ENCODE measurements at regions not wholly inside any gene's neighbourhood (a gene's known extent, or its start where the extent isn't known, plus 50 kb on each side); places are given as distances from the start of the nearest gene placed in this dataset.
A peak's percentile ranks its signal among the peaks of the same experiment; 100 is the strongest.

- Histone ChIP-seq H3K4me1 (ENCODE audit: control insufficient read depth, low read depth, low read length) (peaks cover 10% of the 10 kb centered on the region), H3K27me3 (ENCODE audit: control insufficient read depth, insufficient read depth, low read length) (no peaks in the 10 kb centered on the region), H3K9me3 (ENCODE audit: control insufficient read depth, low read depth, low read length) (peaks cover 4% of the 10 kb centered on the region), H3K9ac (ENCODE audit: low read length) (no peak overlapping the region), H3K27ac (ENCODE audit: low read length) (no peak overlapping the region), H3K4me3 (ENCODE audit: low read length) (no peak overlapping the region), H3K36me3 (ENCODE audit: control insufficient read depth, low read depth, low read length) (no peaks in the 10 kb centered on the region)
Measured at GRCh38 chr5:12214267-12215015, 310.2 kb upstream of the CTNND2 start.

GRCh38 chr5:12208366-12209100, 304.3 kb upstream of the CTNND2 start:
- Histone ChIP-seq H3K4me3 (ENCODE audit: low read length) (no peak overlapping the region), H3K27ac (ENCODE audit: low read length) (no peak overlapping the region), H3K4me1 (ENCODE audit: control insufficient read depth, low read depth, low read length) (no peaks in the 10 kb centered on the region), H3K27me3 (ENCODE audit: control insufficient read depth, insufficient read depth, low read length) (no peaks in the 10 kb centered on the region), H3K9me3 (ENCODE audit: control insufficient read depth, low read depth, low read length) (no peaks in the 10 kb centered on the region), H3K36me3 (ENCODE audit: control insufficient read depth, low read depth, low read length) (no peaks in the 10 kb centered on the region), H3K9ac (ENCODE audit: low read length) (no peak overlapping the region)

- Histone ChIP-seq H3K9ac (ENCODE audit: low read length) (no peak overlapping the region), H3K4me1 (ENCODE audit: control insufficient read depth, low read depth, low read length) (no peaks in the 10 kb centered on the region), H3K27ac (ENCODE audit: low read length) (no peak overlapping the region), H3K4me3 (ENCODE audit: low read length) (no peak overlapping the region), H3K36me3 (ENCODE audit: control insufficient read depth, low read depth, low read length) (no peaks in the 10 kb centered on the region), H3K27me3 (ENCODE audit: control insufficient read depth, insufficient read depth, low read length) (no peaks in the 10 kb centered on the region), H3K9me3 (ENCODE audit: control insufficient read depth, low read depth, low read length) (no peaks in the 10 kb centered on the region)
Measured at GRCh38 chr5:12204761-12205160, 300.5 kb upstream of the CTNND2 start.

GRCh38 chr5:12193536-12193935, 289.3 kb upstream of the CTNND2 start:
- no peaks in the 10 kb centered on the region for H3K9me3 ChIP-seq (ENCODE audit: control insufficient read depth, low read depth, low read length)
- H3K9ac ChIP-seq (ENCODE audit: low read length): no peak overlapping the region
- no peak overlapping the region for H3K4me3 ChIP-seq (ENCODE audit: low read length)
- no peaks in the 10 kb centered on the region for H3K27me3 ChIP-seq (ENCODE audit: control insufficient read depth, insufficient read depth, low read length)
- no peaks in the 10 kb centered on the region for H3K36me3 ChIP-seq (ENCODE audit: control insufficient read depth, low read depth, low read length)
- no peak overlapping the region for H3K27ac ChIP-seq (ENCODE audit: low read length)
- no peaks in the 10 kb centered on the region for H3K4me1 ChIP-seq (ENCODE audit: control insufficient read depth, low read depth, low read length)

- Histone ChIP-seq H3K9me3 (ENCODE audit: control insufficient read depth, low read depth, low read length) (no peaks in the 10 kb centered on the region), H3K27ac (ENCODE audit: low read length) (no peak overlapping the region), H3K9ac (ENCODE audit: low read length) (no peak overlapping the region), H3K27me3 (ENCODE audit: control insufficient read depth, insufficient read depth, low read length) (no peaks in the 10 kb centered on the region), H3K36me3 (ENCODE audit: control insufficient read depth, low read depth, low read length) (no peaks in the 10 kb centered on the region), H3K4me1 (ENCODE audit: control insufficient read depth, low read depth, low read length) (no peaks in the 10 kb centered on the region), H3K4me3 (ENCODE audit: low read length) (no peak overlapping the region)
Measured at GRCh38 chr5:12183003-12183402, 278.8 kb upstream of the CTNND2 start.

GRCh38 chr5:12177851-12178250, 273.6 kb upstream of the CTNND2 start:
- Histone ChIP-seq H3K9ac (ENCODE audit: low read length) (no peak overlapping the region), H3K36me3 (ENCODE audit: control insufficient read depth, low read depth, low read length) (no peaks in the 10 kb centered on the region), H3K27ac (ENCODE audit: low read length) (no peak overlapping the region), H3K27me3 (ENCODE audit: control insufficient read depth, insufficient read depth, low read length) (no peaks in the 10 kb centered on the region), H3K9me3 (ENCODE audit: control insufficient read depth, low read depth, low read length) (no peaks in the 10 kb centered on the region), H3K4me1 (ENCODE audit: control insufficient read depth, low read depth, low read length) (peaks cover 29% of the 10 kb centered on the region), H3K4me3 (ENCODE audit: low read length) (no peak overlapping the region)

- Histone ChIP-seq H3K9me3 (ENCODE audit: control insufficient read depth, low read depth, low read length) (no peaks in the 10 kb centered on the region), H3K9ac (ENCODE audit: low read length) (no peak overlapping the region), H3K27me3 (ENCODE audit: control insufficient read depth, insufficient read depth, low read length) (no peaks in the 10 kb centered on the region), H3K4me3 (ENCODE audit: low read length) (no peak overlapping the region), H3K27ac (ENCODE audit: low read length) (no peak overlapping the region), H3K36me3 (ENCODE audit: control insufficient read depth, low read depth, low read length) (no peaks in the 10 kb centered on the region), H3K4me1 (ENCODE audit: control insufficient read depth, low read depth, low read length) (peaks cover 29% of the 10 kb centered on the region)
Measured at GRCh38 chr5:12177225-12177624, 273.0 kb upstream of the CTNND2 start.

GRCh38 chr5:12175914-12176585, 271.8 kb upstream of the CTNND2 start:
- no peaks in the 10 kb centered on the region for H3K27me3 ChIP-seq (ENCODE audit: control insufficient read depth, insufficient read depth, low read length)
- H3K9me3 ChIP-seq (ENCODE audit: control insufficient read depth, low read depth, low read length): no peaks in the 10 kb centered on the region
- H3K27ac ChIP-seq (ENCODE audit: low read length): no peak overlapping the region
- no peak overlapping the region for H3K4me3 ChIP-seq (ENCODE audit: low read length)
- H3K9ac ChIP-seq (ENCODE audit: low read length): no peak overlapping the region
- H3K36me3 ChIP-seq (ENCODE audit: control insufficient read depth, low read depth, low read length): no peaks in the 10 kb centered on the region
- peaks cover 29% of the 10 kb centered on the region for H3K4me1 ChIP-seq (ENCODE audit: control insufficient read depth, low read depth, low read length)

- H3K27me3 ChIP-seq (ENCODE audit: control insufficient read depth, insufficient read depth, low read length): no peaks in the 10 kb centered on the region
- no peak overlapping the region for H3K9ac ChIP-seq (ENCODE audit: low read length)
- H3K27ac ChIP-seq (ENCODE audit: low read length): no peak overlapping the region
- H3K4me1 ChIP-seq (ENCODE audit: control insufficient read depth, low read depth, low read length): peaks cover 29% of the 10 kb centered on the region
- H3K36me3 ChIP-seq (ENCODE audit: control insufficient read depth, low read depth, low read length): no peaks in the 10 kb centered on the region
- H3K9me3 ChIP-seq (ENCODE audit: control insufficient read depth, low read depth, low read length): no peaks in the 10 kb centered on the region
- H3K4me3 ChIP-seq (ENCODE audit: low read length): peak overlapping the region; percentile 1
Measured at GRCh38 chr5:12174734-12175133, 270.5 kb upstream of the CTNND2 start.

GRCh38 chr5:12169536-12169935, 265.3 kb upstream of the CTNND2 start:
- Histone ChIP-seq H3K36me3 (ENCODE audit: control insufficient read depth, low read depth, low read length) (no peaks in the 10 kb centered on the region), H3K4me1 (ENCODE audit: control insufficient read depth, low read depth, low read length) (peaks cover 7% of the 10 kb centered on the region), H3K9ac (ENCODE audit: low read length) (no peak overlapping the region), H3K9me3 (ENCODE audit: control insufficient read depth, low read depth, low read length) (no peaks in the 10 kb centered on the region), H3K27me3 (ENCODE audit: control insufficient read depth, insufficient read depth, low read length) (no peaks in the 10 kb centered on the region), H3K27ac (ENCODE audit: low read length) (no peak overlapping the region), H3K4me3 (ENCODE audit: low read length) (no peak overlapping the region)

- Histone ChIP-seq H3K27me3 (ENCODE audit: control insufficient read depth, insufficient read depth, low read length) (no peaks in the 10 kb centered on the region), H3K36me3 (ENCODE audit: control insufficient read depth, low read depth, low read length) (no peaks in the 10 kb centered on the region), H3K9ac (ENCODE audit: low read length) (no peak overlapping the region), H3K9me3 (ENCODE audit: control insufficient read depth, low read depth, low read length) (no peaks in the 10 kb centered on the region), H3K4me1 (ENCODE audit: control insufficient read depth, low read depth, low read length) (no peaks in the 10 kb centered on the region), H3K27ac (ENCODE audit: low read length) (no peak overlapping the region), H3K4me3 (ENCODE audit: low read length) (no peak overlapping the region)
Measured at GRCh38 chr5:12162863-12163262, 258.6 kb upstream of the CTNND2 start.

Measured in iPS-18a (cell line).